GM21576 (cell line): ENCODE measurements at regions not wholly inside any gene's neighbourhood (a gene's known extent, or its start where the extent isn't known, plus 50 kb on each side); places are given as distances from the start of the nearest gene placed in this dataset.
"Not testable (repeated sequence)": the region's sequence is repeated elsewhere in the genome, so short reads cannot be mapped to it uniquely, and the experiment has no call there.

Source experiments
- ATAC-seq: cut with Tn5 transposase; IDR thresholded peaks from one replicate; pipeline ENCODE4 v1.9.1; 2021; ENCODE audit warnings: mild to moderate bottlenecking, moderate library complexity; ENCODE audit not compliant: unreplicated experiment

DNA sequence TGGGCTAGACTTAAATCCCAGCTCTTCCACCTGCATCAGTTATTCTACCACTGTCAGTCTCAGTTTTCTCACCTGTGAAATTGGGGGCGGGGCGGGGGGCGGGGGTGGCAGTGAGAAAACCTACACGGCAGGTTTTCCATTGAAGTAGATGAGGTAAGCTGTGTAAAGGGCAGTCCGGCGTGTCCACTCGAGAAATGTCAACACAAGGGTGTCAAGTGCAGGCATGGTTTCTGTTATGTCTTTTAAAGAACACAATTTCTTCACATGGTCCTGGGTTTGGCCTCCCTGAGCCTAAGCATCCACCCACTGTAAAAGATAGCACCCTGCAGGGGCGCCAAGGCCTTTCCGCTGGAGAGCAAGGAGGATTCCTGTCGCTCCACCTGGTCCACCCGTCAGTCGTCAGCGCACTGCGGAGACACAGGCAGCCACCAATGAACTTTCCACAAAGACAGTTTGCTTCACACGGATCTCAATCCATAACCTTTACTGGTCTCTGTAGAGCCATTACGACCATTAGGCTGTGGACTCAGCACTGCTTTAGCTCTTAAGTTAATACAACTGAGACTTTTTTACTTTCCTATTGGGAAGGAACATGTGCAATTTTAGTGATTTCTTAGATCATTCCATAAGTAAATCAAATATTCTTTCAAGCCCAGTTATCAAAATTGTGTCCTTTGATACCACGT is 99.5 kb upstream of the FOXB1 start:
- no peak for ATAC-seq

DNA sequence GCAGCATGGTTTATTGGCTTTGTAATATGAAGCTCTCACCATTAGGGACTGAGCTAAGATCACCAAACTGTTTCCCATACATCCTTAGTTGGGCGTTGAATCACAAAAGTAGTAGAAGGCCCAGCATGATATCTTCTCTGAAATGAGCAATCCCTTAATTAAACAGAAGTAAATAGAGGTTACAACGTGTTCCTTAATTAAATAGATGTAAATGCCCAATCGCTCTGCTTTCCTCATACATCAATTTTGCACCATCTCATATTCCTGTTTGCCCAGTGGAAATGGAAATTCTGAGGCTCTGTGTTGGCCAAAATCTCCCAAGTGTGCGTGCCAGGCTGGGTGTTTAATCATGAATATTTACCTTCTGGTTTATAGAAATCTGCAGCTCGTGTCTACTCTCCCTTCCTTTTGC is 107.4 kb upstream of the FOXB1 start:
- ATAC-seq, result no peak

GRCh38 chr15:59894835-59895234 is 109.3 kb upstream of the FOXB1 start:
- ATAC-seq, result no peak

GRCh38 chr15:59892985-59893384 is 111.1 kb upstream of the FOXB1 start:
- no peak for ATAC-seq

- ATAC-seq, result not testable (repeated sequence)
Observed at GRCh38 chr15:59887870-59888269, 116.2 kb upstream of the FOXB1 start.

DNA sequence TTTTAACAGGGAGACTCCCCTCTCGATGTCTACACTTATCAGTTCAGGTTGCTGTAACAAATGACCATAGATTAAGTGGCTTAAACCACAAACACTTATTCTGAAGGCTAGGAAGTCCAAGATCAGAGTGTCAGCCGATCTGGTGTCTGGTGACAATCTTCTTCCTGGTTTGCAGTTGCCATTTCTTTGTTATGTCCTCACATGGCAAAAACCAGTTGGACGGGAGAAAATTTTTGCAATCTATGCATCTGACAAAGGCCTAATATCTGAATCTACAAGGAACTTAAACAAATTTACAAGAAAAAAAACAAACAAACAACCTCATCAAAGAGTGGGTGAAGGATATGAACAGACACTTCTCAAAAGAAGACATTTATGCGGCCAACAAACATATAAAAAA is 116.9 kb upstream of the FOXB1 start:
- no peak for ATAC-seq

DNA sequence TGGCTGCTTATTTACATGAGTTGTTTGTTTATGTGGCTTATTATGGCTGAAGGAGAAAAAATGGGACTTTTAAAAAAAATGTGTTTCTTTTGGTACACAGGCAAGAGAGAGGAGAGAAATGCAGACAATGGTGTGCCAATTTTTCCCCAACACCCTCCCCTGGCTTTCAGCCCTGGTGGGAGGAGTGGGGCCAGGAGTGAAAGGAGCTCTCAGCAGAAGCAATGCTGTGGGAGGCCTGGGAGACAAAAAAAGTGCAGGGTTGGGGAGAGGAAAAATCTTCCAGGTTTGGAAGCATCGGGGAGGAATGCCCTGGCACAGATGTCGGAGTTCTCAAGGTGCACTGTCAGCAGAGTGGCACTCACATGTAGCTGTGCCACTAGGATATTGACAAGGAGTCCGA is 117.7 kb upstream of the FOXB1 start:
- no peak for ATAC-seq

DNA sequence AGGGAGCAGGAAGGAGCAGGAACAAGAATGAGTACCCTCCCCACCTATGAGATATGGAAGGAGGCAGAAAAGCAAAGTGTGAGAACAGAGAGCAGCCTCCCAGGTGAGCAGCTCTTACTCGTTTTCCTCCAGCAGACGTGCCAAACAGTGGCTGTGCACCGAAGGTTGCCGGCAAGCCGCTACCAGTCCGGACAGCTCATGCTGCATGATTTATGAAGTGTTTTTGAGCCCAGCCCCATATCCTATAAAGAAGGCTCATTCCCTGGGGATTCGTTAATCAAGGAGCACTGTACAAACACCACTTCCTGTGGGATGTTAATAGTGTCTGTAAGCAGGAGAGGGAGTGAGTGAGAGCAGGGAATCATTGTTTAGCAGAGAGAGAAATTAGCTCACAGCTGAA is 118.3 kb upstream of the FOXB1 start:
- no peak for ATAC-seq

GRCh38 chr15:59879506-59880265 is 124.4 kb upstream of the FOXB1 start:
- no peak for ATAC-seq

DNA sequence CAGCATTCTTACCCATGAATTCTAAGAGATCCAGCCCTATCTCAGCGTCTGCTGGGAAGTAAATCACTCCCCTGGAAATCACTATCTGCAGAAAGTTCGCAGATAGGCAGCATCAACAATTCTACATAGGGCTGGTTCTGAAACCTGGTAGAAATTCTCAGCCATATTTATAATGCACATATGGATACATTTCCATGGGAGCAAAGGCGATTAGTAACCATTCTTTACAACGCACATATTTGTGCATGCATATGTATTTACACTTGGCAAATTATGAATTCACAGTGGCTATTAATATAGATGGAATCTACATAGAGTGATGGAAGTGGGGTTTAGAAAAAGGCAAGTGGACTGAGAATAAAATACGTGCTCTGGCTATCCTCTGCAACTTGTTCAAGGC is 128.0 kb upstream of the FOXB1 start:
- ATAC-seq, result no peak

- no peak for ATAC-seq
Observed at GRCh38 chr15:59873644-59874272, 130.4 kb upstream of the FOXB1 start.

- no peak for ATAC-seq
Observed at GRCh38 chr15:59867086-59867855, 136.8 kb upstream of the FOXB1 start.

DNA sequence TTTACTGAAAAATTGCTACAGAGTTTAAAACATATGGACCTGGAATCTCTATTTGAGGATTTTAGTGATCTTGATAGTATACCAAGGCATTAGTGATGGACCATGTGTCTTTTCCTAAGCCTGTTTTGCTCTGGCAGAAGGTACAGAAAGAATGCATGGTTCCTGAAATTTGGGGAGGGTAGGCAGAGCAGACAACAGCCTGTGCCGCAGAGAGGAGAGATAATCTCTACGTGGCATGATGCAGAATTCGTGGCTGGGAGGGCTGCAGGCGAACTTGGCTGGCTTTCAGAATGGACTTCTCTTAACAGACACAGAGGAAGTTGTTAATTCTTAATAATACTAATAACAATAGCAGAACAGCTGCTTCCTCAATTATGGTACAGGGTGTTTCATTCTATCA is 137.5 kb upstream of the FOXB1 start:
- ATAC-seq, result no peak

- ATAC-seq, result no peak
Observed at GRCh38 chr15:59862191-59863155, 141.6 kb upstream of the FOXB1 start.

GRCh38 chr15:59847968-59848367 is 156.1 kb upstream of the FOXB1 start:
- ATAC-seq, result no peak

DNA sequence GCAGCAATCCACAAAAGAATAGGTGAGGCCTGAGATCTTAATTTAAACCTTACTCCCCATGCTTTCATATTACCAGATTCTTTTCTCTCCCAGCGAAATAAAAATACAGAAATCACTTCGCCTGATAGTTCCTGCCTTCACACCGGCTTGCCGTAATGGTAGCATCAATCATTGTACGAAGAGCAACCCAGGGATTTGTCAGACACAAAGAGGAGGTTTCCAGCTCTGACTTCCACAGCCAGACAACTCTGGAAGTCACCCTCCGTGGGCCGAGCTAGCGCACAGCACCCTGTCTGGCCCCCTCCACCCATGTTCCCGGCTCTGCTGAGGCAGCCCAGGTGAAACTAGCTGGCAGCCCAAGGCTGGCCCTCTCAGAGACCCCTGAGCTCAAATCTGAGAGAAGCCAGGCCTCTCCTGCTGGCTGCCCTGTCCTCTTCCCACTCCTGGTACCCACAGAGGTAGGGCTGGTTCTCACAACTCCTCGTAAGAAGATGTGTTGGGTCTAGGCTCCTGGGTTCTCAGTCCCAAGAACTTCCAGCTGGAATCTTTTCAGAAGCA is 156.9 kb upstream of the BNIP2 start:
- no peak for ATAC-seq

DNA sequence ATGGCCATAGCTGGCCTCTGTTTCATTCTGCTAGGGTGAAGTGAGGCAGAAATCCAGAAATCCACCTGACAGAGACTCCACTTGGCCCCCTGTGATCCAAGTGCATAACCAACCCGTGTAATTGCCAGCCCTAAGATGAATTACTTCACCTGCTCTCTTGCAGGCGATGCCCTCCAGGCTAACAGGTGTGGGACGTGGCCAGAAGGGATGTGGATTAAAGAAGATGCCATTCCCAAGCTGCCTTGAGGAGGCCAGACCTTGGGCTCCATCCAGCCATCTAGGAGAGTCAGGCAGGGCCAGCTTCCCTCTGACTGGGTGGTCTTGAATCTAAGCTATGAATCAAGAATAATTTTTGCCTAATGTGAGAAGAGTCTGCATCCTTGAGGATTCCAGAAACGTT is 154.5 kb upstream of the BNIP2 start:
- ATAC-seq, result no peak

GRCh38 chr15:59841036-59841435 is 151.9 kb upstream of the BNIP2 start:
- ATAC-seq, result no peak

DNA sequence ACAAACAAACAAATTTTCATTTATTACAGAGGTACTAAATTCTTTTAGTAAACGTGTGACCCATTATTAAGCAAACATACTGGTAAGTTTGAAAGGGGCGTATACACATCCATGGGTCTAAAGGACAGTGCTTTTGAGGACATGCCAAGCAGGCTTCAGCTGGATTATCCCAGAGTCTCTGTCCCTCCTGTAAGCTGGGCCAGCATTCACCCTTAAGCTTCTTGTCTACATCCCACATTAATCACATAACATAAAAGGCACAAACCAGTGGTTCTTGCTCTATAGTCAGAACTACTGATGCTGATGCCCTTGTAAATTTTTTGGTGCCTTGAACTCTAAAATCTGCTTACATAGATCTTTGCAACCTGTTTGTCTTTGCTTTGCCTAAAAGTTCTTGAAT is 150.8 kb upstream of the BNIP2 start:
- ATAC-seq, result no peak

- ATAC-seq, result no peak
Observed at GRCh38 chr15:59838900-59839299, 149.8 kb upstream of the BNIP2 start.
